Thyroid gland (tissue), 4 donors: ENCODE measurements at regions not wholly inside any gene's neighbourhood (a gene's known extent, or its start where the extent isn't known, plus 50 kb on each side); places are given as distances from the start of the nearest gene placed in this dataset.
"Not testable (repeated sequence)": the region's sequence is repeated elsewhere in the genome, so short reads cannot be mapped to it uniquely, and the experiment has no call there.

Experiments used
- POLR2A ChIP-seq, 2 donors: fragments of 450-650 bp; IDR thresholded peaks; one replicate each; pipeline ENCODE4 v1.6.1; 2017; ENCODE audit warnings: antibody characterized with exemption in 2 of 2, mild to moderate bottlenecking in 2 of 2, moderate library complexity in 1 of 2
- TF ChIP-seq, protein P1 (sequence below), 6 experiments: fragments of 200-600 bp in 3 of 6; fragments of 450-650 bp in 3 of 6; sonication (generic) in 3 of 6; IDR thresholded peaks; one replicate each; pipeline ENCODE4 v1.5.1; 2016 to 2019; ENCODE audit warnings: antibody characterized with exemption in 6 of 6, mild to moderate bottlenecking in 2 of 6, inconsistent platforms in 1 of 6, moderate library complexity in 1 of 6

DNA sequence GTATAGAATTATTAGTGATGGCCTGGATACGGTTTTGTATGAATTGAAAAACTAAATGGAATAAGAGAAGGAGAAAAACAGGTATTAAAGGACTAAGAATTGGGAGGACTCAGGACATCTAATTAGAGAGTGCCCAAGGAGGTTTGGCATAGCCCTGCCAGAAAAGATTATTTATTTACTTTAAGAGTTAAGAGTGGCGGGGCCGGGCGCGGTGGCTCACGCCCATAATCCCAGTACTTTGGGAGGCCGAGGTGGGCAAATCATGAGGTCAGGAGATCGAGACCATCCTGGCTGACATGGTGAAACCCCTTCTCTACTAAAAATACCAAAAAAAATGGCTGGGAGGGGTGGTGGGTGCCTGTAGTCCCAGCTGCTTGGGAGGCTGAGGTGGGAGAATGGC lies 115.2 kb upstream of the KCNJ3 start:
- TF ChIP-seq, protein P1, sequence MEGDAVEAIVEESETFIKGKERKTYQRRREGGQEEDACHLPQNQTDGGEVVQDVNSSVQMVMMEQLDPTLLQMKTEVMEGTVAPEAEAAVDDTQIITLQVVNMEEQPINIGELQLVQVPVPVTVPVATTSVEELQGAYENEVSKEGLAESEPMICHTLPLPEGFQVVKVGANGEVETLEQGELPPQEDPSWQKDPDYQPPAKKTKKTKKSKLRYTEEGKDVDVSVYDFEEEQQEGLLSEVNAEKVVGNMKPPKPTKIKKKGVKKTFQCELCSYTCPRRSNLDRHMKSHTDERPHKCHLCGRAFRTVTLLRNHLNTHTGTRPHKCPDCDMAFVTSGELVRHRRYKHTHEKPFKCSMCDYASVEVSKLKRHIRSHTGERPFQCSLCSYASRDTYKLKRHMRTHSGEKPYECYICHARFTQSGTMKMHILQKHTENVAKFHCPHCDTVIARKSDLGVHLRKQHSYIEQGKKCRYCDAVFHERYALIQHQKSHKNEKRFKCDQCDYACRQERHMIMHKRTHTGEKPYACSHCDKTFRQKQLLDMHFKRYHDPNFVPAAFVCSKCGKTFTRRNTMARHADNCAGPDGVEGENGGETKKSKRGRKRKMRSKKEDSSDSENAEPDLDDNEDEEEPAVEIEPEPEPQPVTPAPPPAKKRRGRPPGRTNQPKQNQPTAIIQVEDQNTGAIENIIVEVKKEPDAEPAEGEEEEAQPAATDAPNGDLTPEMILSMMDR (IDR thresholded peaks at IDR 0.05): not testable (repeated sequence)
- TF ChIP-seq POLR2A (IDR thresholded peaks at IDR 0.05): not testable (repeated sequence)
